ENCODE measurements at regions not wholly inside any gene's neighbourhood (a gene's known extent, or its start where the extent isn't known, plus 50 kb on each side); places are given as distances from the start of the nearest gene placed in this dataset.

DNA sequence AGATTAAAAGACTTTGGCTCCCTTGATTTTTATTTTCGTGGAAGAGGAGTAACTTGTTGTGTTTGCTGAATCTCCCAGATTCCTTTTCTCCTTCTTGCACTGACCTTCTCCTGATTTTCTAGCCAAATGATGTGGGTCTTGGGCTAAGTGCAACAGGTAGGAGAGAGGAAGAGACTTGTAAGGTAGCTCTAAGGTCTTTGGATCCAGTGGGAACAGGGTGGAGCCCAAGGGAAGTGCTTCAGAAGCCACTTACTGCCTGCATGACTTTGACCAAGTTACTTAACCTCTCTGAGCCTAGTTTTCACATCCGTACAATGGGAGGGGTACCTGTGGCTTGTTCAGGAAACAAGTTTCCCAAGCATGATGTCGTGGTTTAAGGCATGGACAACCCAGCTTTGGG lies 111.3 kb upstream of the IRX3 start:
- Histone ChIP-seq H3K27me3 (ENCODE audit: low read depth) (no peaks in the 10 kb centered on the region), H3K27ac (no peak overlapping the region), H3K4me3 (no peak overlapping the region), H3K9me3 (no peaks in the 10 kb centered on the region), H3K4me1 (no peaks in the 10 kb centered on the region), H3K36me3 (no peaks in the 10 kb centered on the region)
- intact Hi-C loops (cut with DNase I), result no loop called here
- TF ChIP-seq, protein P1, sequence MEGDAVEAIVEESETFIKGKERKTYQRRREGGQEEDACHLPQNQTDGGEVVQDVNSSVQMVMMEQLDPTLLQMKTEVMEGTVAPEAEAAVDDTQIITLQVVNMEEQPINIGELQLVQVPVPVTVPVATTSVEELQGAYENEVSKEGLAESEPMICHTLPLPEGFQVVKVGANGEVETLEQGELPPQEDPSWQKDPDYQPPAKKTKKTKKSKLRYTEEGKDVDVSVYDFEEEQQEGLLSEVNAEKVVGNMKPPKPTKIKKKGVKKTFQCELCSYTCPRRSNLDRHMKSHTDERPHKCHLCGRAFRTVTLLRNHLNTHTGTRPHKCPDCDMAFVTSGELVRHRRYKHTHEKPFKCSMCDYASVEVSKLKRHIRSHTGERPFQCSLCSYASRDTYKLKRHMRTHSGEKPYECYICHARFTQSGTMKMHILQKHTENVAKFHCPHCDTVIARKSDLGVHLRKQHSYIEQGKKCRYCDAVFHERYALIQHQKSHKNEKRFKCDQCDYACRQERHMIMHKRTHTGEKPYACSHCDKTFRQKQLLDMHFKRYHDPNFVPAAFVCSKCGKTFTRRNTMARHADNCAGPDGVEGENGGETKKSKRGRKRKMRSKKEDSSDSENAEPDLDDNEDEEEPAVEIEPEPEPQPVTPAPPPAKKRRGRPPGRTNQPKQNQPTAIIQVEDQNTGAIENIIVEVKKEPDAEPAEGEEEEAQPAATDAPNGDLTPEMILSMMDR (IDR thresholded peaks at IDR 0.05), result no peak
- ATAC-seq (no peak), DNase-seq (no peak)

DNA sequence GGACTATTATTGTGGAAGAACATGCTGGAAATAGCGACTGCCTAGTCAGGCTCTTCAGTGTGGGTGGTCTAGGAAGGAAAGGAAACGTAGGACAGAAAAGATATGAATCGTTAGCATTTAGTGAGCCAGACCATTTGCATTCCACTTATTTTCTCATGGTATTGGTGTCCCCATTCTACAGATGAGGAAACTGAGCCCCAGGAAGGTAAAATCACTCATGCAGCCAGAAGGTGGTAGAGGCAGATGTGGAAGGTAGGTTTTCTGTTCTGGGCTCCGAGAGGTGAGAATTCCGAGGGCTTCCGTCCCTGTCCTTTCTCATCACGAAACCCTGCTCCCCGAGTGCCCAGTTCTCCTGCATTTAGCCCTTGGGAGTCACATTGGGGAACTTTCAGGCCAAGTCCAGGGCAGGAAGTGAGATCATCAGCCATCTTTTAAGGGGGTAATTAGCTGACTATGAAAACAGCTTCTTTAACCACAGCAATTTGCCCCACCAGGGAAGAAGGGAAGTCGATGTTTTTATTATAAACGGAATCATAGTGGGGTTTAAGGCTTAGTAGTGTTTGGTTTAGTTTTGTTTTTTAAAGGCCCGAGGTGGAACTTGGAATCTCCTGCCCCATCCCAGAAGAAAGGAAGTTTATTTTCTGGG lies 110.7 kb upstream of the IRX3 start:
- intact Hi-C loops (cut with DNase I), result no loop called here
- Histone ChIP-seq H3K36me3 (no peaks in the 10 kb centered on the region), H3K4me3 (no peak overlapping the region), H3K4me1 (no peaks in the 10 kb centered on the region), H3K27ac (no peak overlapping the region), H3K9me3 (no peaks in the 10 kb centered on the region), H3K27me3 (ENCODE audit: low read depth) (no peaks in the 10 kb centered on the region)
- TF ChIP-seq, protein P1 (IDR thresholded peaks at IDR 0.05), result no peak
- no peak for ATAC-seq
- DNase-seq, result no peak

DNA sequence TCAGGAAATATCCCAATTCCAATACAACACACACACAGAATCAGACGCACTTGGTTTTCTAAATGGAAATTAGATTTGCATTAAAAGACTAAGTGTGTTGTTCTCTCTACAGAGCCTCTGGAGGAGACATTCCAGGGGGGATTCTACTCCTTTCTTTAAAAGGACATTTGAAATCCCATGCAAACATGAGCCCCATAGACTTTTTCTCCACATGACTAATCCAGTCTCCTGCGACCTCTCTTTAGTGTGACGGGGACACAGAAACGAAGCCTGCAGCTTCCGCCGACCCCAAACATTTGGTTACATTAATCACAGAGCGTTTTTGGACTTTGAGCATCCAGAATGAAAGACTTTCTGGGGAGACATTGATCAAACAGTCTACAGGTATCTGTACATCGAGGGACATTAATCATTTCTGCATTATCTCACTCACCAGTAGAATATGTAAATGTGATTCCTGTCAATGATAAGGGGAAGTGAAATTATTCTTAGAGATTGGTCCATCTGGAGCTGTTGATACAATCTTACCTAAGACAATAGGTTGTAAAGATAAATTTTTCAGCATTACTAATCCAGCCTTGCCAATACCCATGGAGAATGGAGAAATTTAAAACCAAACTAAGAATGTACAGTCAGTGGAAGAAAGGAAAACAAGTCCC lies 103.4 kb upstream of the IRX3 start:
- DNase-seq, result no peak
- no peaks in the 10 kb centered on the region for H3K27me3 ChIP-seq (ENCODE audit: low read depth)
- intact Hi-C loops (cut with DNase I), result no loop called here
- TF ChIP-seq, protein P1 (IDR thresholded peaks at IDR 0.05), result no peak
- ATAC-seq, result no peak
- no peaks in the 10 kb centered on the region for H3K9me3 ChIP-seq
- H3K27ac ChIP-seq, result no peak overlapping the region
- H3K4me1 ChIP-seq, result no peaks in the 10 kb centered on the region
- H3K36me3 ChIP-seq, result no peaks in the 10 kb centered on the region
- no peak overlapping the region for H3K4me3 ChIP-seq

DNA sequence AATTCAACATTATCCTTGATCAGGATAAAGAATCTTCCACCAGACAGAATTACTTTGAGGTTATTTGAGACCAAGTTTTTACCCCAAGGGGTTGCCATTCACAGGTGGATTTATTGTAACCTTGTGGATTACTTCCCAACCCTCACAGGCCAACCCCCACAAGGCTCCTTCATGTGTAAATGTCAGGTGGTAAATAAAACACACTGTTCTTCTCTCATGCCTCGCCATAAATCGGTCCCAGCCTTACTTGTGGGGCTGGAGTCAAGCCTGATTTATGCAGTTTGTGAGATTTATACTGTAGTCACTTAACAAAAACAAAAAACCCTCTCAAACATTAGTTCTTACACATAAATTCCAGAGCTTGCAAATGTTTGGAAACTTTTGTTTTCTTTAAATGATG lies 98.6 kb upstream of the IRX3 start:
- intact Hi-C loops (cut with DNase I), result no loop called here
- TF ChIP-seq, protein P1 (IDR thresholded peaks at IDR 0.05), result no peak
- Histone ChIP-seq H3K4me1 (no peaks in the 10 kb centered on the region), H3K27ac (no peak overlapping the region), H3K9me3 (no peaks in the 10 kb centered on the region), H3K4me3 (no peak overlapping the region), H3K36me3 (no peaks in the 10 kb centered on the region), H3K27me3 (ENCODE audit: low read depth) (no peaks in the 10 kb centered on the region)
- no peak for ATAC-seq
- no peak for DNase-seq

DNA sequence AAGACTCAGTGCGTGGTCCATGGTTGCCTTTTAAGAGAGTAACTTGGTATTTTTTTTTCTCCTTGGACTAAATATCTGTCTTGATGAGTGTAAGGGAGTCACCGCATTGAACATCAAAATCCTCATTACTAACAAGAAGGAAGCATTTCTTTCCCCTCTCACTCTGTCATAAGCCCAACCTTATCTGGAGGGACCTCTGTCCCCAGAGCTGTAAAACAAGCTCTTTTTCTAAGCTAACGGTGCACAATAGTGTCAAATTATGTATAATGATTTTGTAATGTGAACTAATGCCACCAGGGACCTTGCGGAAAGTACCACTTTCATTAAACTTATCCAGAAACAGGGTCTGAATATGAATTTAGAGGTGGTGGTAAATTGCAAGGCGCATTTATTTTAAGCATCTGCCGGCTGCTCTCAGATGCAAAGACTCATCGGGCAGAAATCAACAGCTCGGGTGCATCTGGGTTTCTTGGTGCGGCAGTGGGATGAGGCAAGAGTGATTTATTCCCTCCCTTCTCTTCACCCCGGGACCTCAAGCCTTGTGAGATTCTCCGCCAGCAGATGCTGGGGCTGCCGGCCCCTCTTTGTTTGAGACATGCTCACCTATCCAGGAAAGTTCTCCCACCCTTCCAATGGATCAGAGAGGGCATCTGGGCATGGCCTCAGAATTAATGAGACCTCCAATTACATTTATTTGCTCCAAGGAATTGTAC lies 95.2 kb upstream of the IRX3 start:
- DNase-seq (no peak), ATAC-seq (no peak)
- H3K4me1 ChIP-seq, result no peaks in the 10 kb centered on the region
- no peak overlapping the region for H3K27ac ChIP-seq
- TF ChIP-seq, protein P1 (IDR thresholded peaks at IDR 0.05), result no peak
- intact Hi-C loops (cut with DNase I), result no loop called here
- no peaks in the 10 kb centered on the region for H3K36me3 ChIP-seq
- no peak overlapping the region for H3K4me3 ChIP-seq
- H3K27me3 ChIP-seq (ENCODE audit: low read depth), result no peaks in the 10 kb centered on the region
- no peaks in the 10 kb centered on the region for H3K9me3 ChIP-seq

Data from lower lobe of right lung (tissue), 2 donors.